PC-9 (cell line): ENCODE measurements at regions not wholly inside any gene's neighbourhood (a gene's known extent, or its start where the extent isn't known, plus 50 kb on each side); places are given as distances from the start of the nearest gene placed in this dataset.

Source experiments
- BruUV-seq: library from RNA; stranded (reverse); fragments of 400-500 nt; replicated peaks from 2 replicates; lab custom pipeline; 2021; lab: Mats Ljungman, UMichigan
- CTCF ChIA-PET: fragments of 300-600 bp; sonication (Branson Sonifier 250); formaldehyde crosslinking; loops from one replicate; lab custom pipeline; 2022; ENCODE audit warnings: antibody characterized with exemption; lab: Charles Lee
- POLR2A ChIA-PET: fragments of 300-600 bp; sonication (Branson Sonifier 250); formaldehyde crosslinking; loops from one replicate; lab custom pipeline; 2022; ENCODE audit warnings: antibody characterized with exemption; ENCODE audit not compliant: unreplicated experiment; lab: Charles Lee
- DNase-seq, 2 experiments: peaks; one replicate each; pipeline versions ENCODE4 v3.0.0 to v3.0.0-alpha.2; 2015 to 2022; ENCODE audit warnings: mixed read lengths in 1 of 2
- H2AFZ ChIP-seq: fragments of 200-600 bp; sonication (generic); 2 replicates; pipeline ENCODE4 v1.8.1; 2017; ENCODE audit warnings: antibody characterized with exemption
- H3F3A ChIP-seq: fragments of 200-600 bp; sonication (generic); 2 replicates; pipeline ENCODE4 v1.8.1; 2017; ENCODE audit warnings: antibody characterized with exemption, mild to moderate bottlenecking, low read depth; ENCODE audit not compliant: insufficient read depth
- H3K27ac ChIP-seq: fragments of 200-600 bp; sonication (generic); 2 replicates; pipeline ENCODE4 v1.6.1; 2016; ENCODE audit warnings: mixed run types
- H3K27me3 ChIP-seq: fragments of 200-600 bp; sonication (generic); 2 replicates; pipeline ENCODE4 v1.6.1; 2016; ENCODE audit warnings: low read depth, mixed run types; ENCODE audit not compliant: insufficient read depth
- H3K36me3 ChIP-seq: fragments of 200-600 bp; sonication (generic); 2 replicates; pipeline ENCODE4 v1.6.1; 2016; ENCODE audit warnings: low read depth, mixed run types
- H3K4me1 ChIP-seq: fragments of 200-600 bp; sonication (generic); replicated peaks from 2 replicates; pipeline ENCODE4 v1.6.1; 2016; ENCODE audit warnings: mixed run types; ENCODE audit not compliant: insufficient read depth
- H3K4me2 ChIP-seq: fragments of 200-600 bp; sonication (generic); 2 replicates; pipeline ENCODE4 v1.6.1; 2017; ENCODE audit warnings: mixed run types
- H3K4me3 ChIP-seq: fragments of 200-600 bp; sonication (generic); 2 replicates; pipeline ENCODE4 v1.6.1; 2016; ENCODE audit warnings: mixed run types
- H3K79me2 ChIP-seq: fragments of 200-600 bp; sonication (generic); 2 replicates; pipeline ENCODE4 v1.6.1; 2017; ENCODE audit warnings: low read depth, mixed run types
- H3K9me2 ChIP-seq: fragments of 200-600 bp; sonication (generic); 2 replicates; pipeline ENCODE4 v1.8.1; 2017; ENCODE audit warnings: mild to moderate bottlenecking; ENCODE audit not compliant: insufficient read depth
- H3K9me3 ChIP-seq: fragments of 200-600 bp; sonication (generic); 2 replicates; pipeline ENCODE4 v1.8.1; 2016; ENCODE audit warnings: low read depth; ENCODE audit not compliant: insufficient read depth
- H4K20me1 ChIP-seq: fragments of 200-600 bp; sonication (generic); 2 replicates; pipeline ENCODE4 v1.8.1; 2017; ENCODE audit not compliant: insufficient read depth
- EZH2 ChIP-seq: fragments of 200-600 bp; sonication (generic); IDR thresholded peaks from 2 replicates; pipeline ENCODE4 v1.8.0; 2017; ENCODE audit warnings: antibody characterized with exemption, low read depth
- intact Hi-C: fragments of 100-400 bp; cut with micrococcal nuclease; formaldehyde crosslinking; loops from one replicate; pipeline ENCODE4 v1.10.0; 2022; ENCODE audit not compliant: unreplicated experiment
- TF ChIP-seq, protein P1 (sequence below): fragments of 200-600 bp; sonication (generic); conservative IDR thresholded peaks from 2 replicates; pipeline ENCODE4 v1.6.1; 2017; ENCODE audit warnings: mixed run types, antibody characterized with exemption, mild to moderate bottlenecking, moderate library complexity

DNA sequence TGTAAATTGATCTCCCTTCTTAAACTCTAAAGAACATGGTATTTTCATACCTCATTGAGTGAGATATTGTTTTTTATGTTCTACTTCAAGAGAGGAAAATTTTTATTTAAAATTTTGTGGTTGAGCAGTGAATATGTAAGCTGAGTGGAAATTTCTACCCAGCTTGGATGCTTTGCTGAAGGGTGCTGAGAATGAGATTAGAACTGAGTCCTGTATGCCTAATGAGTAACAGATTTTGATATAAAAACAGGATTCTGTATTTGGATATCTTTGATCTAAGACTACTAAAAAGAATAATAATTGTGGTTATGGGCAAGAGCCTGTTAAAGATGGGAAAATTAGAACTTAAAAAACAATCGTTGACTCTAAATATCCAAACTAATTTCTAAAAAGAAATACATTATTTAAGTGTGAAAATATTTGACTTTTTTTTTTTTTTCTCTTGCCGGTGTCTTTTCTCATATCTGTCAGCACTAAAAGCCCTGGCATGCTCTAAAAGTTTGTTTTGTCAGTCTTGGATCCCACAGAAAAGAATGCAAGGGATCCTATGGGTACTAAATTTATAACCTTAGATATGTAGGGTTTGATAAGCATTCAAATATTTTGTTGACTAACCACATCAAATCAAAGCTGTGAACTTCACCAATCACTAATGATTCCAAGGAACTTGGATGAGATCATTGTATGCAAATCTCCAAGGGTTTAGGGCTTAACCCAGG, 652.3 kb downstream of the PTPRC start:
- Histone ChIP-seq H3K9me3 (no peaks in the 10 kb centered on the region), H2AFZ (no peak overlapping the region), H3K4me3 (no peak overlapping the region), H3K4me1 (no peaks in the 10 kb centered on the region), H3K9me2 (no peaks in the 10 kb centered on the region), H4K20me1 (no peaks in the 10 kb centered on the region), H3F3A (no peaks in the 10 kb centered on the region), H3K27ac (no peak overlapping the region), H3K36me3 (no peaks in the 10 kb centered on the region), H3K27me3 (no peaks in the 10 kb centered on the region), H3K4me2 (no peak overlapping the region), H3K79me2 (no peaks in the 10 kb centered on the region)
- intact Hi-C loops: no loop called here
- POLR2A ChIA-PET: no interaction called here
- no TSS peak for BruUV-seq
- CTCF ChIA-PET: no interaction called here
- TF ChIP-seq EZH2: no peak
- TF ChIP-seq, protein P1, sequence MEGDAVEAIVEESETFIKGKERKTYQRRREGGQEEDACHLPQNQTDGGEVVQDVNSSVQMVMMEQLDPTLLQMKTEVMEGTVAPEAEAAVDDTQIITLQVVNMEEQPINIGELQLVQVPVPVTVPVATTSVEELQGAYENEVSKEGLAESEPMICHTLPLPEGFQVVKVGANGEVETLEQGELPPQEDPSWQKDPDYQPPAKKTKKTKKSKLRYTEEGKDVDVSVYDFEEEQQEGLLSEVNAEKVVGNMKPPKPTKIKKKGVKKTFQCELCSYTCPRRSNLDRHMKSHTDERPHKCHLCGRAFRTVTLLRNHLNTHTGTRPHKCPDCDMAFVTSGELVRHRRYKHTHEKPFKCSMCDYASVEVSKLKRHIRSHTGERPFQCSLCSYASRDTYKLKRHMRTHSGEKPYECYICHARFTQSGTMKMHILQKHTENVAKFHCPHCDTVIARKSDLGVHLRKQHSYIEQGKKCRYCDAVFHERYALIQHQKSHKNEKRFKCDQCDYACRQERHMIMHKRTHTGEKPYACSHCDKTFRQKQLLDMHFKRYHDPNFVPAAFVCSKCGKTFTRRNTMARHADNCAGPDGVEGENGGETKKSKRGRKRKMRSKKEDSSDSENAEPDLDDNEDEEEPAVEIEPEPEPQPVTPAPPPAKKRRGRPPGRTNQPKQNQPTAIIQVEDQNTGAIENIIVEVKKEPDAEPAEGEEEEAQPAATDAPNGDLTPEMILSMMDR: no peak
- no peak for DNase-seq

DNA sequence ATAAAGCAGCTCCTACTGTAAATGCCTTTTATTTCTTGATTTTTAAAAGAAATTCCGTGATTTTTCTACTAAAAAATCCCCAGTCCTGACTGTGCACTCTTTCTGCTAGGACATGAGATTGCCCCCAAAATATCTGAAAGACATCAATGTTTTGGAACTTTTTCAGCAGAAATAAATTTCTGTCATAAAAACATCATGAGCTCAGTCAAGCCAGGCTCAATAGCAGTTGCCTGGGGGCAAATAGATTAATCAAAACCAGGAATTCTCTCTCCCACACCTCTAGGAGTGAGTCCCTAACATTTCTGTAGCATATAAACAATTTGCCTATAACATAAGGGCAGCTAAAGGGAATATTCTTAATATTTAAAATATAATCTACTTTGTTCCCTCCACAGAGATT, 654.1 kb downstream of the PTPRC start:
- CTCF ChIA-PET: no interaction called here
- intact Hi-C loops: no loop called here

GRCh38 chr1:199295107-199295506, 656.3 kb downstream of the PTPRC start:
- intact Hi-C loops: no loop called here
- no peak for TF ChIP-seq EZH2
- Histone ChIP-seq H2AFZ (no peak overlapping the region), H3K27me3 (no peaks in the 10 kb centered on the region), H3K4me3 (no peak overlapping the region), H3K9me2 (no peaks in the 10 kb centered on the region), H3K36me3 (no peaks in the 10 kb centered on the region), H3K79me2 (no peaks in the 10 kb centered on the region), H3K4me1 (no peaks in the 10 kb centered on the region), H3F3A (no peaks in the 10 kb centered on the region), H3K9me3 (no peaks in the 10 kb centered on the region), H4K20me1 (no peaks in the 10 kb centered on the region), H3K4me2 (no peak overlapping the region), H3K27ac (no peak overlapping the region)
- DNase-seq: no peak
- POLR2A ChIA-PET: no interaction called here
- no TSS peak for BruUV-seq
- CTCF ChIA-PET: no interaction called here

More for the DNA sequence above, 654.1 kb downstream of the PTPRC start:
- no peak overlapping the region for H3K4me3 ChIP-seq
- H3K27me3 ChIP-seq: no peaks in the 10 kb centered on the region
- H4K20me1 ChIP-seq: no peaks in the 10 kb centered on the region
- TF ChIP-seq, protein P1: no peak
- TF ChIP-seq EZH2: no peak
- H3K79me2 ChIP-seq: no peaks in the 10 kb centered on the region
- H3K4me2 ChIP-seq: no peak overlapping the region
- DNase-seq: no peak
- no peaks in the 10 kb centered on the region for H3F3A ChIP-seq
- no peaks in the 10 kb centered on the region for H3K36me3 ChIP-seq
- H3K4me1 ChIP-seq: no peaks in the 10 kb centered on the region
- no peak overlapping the region for H3K27ac ChIP-seq
- H3K9me3 ChIP-seq: no peaks in the 10 kb centered on the region
- no peak overlapping the region for H2AFZ ChIP-seq
- BruUV-seq: no TSS peak
- H3K9me2 ChIP-seq: no peaks in the 10 kb centered on the region
- POLR2A ChIA-PET: no interaction called here

DNA sequence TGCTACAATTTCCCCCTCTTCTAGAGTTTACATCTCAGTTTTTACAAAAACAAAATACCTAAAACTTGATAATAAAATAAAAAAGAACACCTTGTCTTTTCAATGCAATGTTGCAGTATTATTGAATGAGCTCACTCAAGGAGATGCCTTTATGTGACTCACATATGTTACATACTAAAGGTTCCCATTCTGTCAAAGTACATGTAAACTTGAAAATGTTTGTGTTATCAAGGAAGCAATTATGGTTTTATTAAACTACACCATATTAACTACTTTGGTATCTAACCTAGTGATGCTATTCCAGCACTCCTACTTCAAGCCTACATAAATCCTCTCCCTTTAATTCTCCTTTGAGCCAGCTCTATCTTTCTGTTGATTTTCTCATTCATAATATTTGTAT, 658.3 kb downstream of the PTPRC start:
- H2AFZ ChIP-seq: no peak overlapping the region
- no peak for DNase-seq
- H3K79me2 ChIP-seq: no peaks in the 10 kb centered on the region
- H3K9me3 ChIP-seq: no peaks in the 10 kb centered on the region
- BruUV-seq: no TSS peak
- no peaks in the 10 kb centered on the region for H3K4me1 ChIP-seq
- H3K4me3 ChIP-seq: no peak overlapping the region
- no peaks in the 10 kb centered on the region for H4K20me1 ChIP-seq
- intact Hi-C loops: no loop called here
- no peaks in the 10 kb centered on the region for H3K36me3 ChIP-seq
- H3K27ac ChIP-seq: no peak overlapping the region
- no peaks in the 10 kb centered on the region for H3F3A ChIP-seq
- ChIA-PET POLR2A (no interaction called here), CTCF (no interaction called here)
- H3K4me2 ChIP-seq: no peak overlapping the region
- TF ChIP-seq EZH2: no peak
- TF ChIP-seq, protein P1: no peak
- H3K27me3 ChIP-seq: no peaks in the 10 kb centered on the region
- no peaks in the 10 kb centered on the region for H3K9me2 ChIP-seq
